KMS-11 (cell line): ENCODE measurements at regions not wholly inside any gene's neighbourhood (a gene's known extent, or its start where the extent isn't known, plus 50 kb on each side); places are given as distances from the start of the nearest gene placed in this dataset.

ENCODE experiments used
- H2AFZ ChIP-seq: fragments of 200-600 bp; sonication (generic); 2 replicates; pipeline ENCODE4 v1.6.1; 2016; ENCODE audit warnings: antibody characterized with exemption, mixed run types, low read depth
- H3K27ac ChIP-seq: fragments of 200-600 bp; sonication (generic); 2 replicates; pipeline ENCODE4 v1.6.1; 2016; ENCODE audit warnings: mild to moderate bottlenecking, mixed run types
- H3K27me3 ChIP-seq: fragments of 200-600 bp; sonication (generic); 2 replicates; pipeline ENCODE4 v1.6.1; 2017; ENCODE audit warnings: mild to moderate bottlenecking, low read depth, mixed run types, moderate library complexity; ENCODE audit not compliant: insufficient read depth
- H3K36me3 ChIP-seq: fragments of 200-600 bp; sonication (generic); 2 replicates; pipeline ENCODE4 v1.6.1; 2017; ENCODE audit warnings: mild to moderate bottlenecking, mixed run types; ENCODE audit not compliant: insufficient read depth
- H3K4me1 ChIP-seq: fragments of 200-600 bp; sonication (generic); 2 replicates; pipeline ENCODE4 v1.6.1; 2016; ENCODE audit warnings: mild to moderate bottlenecking, low read depth, mixed run types; ENCODE audit not compliant: poor library complexity, severe bottlenecking
- H3K4me2 ChIP-seq: fragments of 200-600 bp; sonication (generic); 2 replicates; pipeline ENCODE4 v1.7.0; 2016; ENCODE audit warnings: mild to moderate bottlenecking, mixed run types
- H3K4me3 ChIP-seq: fragments of 200-600 bp; sonication (generic); IDR thresholded peaks from 2 replicates; pipeline ENCODE4 v1.6.1; 2017; ENCODE audit warnings: low read depth, low read length, mixed read lengths; ENCODE audit not compliant: insufficient read depth
- H3K79me2 ChIP-seq: fragments of 200-600 bp; sonication (generic); 2 replicates; pipeline ENCODE4 v1.6.1; 2016; ENCODE audit warnings: low read depth, mixed run types; ENCODE audit not compliant: insufficient read depth
- H3K9ac ChIP-seq: fragments of 200-600 bp; sonication (generic); 2 replicates; pipeline ENCODE4 v1.6.1; 2016; ENCODE audit warnings: mild to moderate bottlenecking, mixed run types
- H4K20me1 ChIP-seq: fragments of 200-600 bp; sonication (generic); 2 replicates; pipeline ENCODE4 v1.6.1; 2016; ENCODE audit warnings: mild to moderate bottlenecking, mixed run types; ENCODE audit not compliant: insufficient read depth
- TF ChIP-seq, protein P1 (sequence below): fragments of 200-600 bp; sonication (generic); conservative IDR thresholded peaks from 2 replicates; pipeline ENCODE4 v1.6.1; 2017; ENCODE audit warnings: low read depth, mild to moderate bottlenecking, antibody characterized with exemption, low read length, moderate library complexity, mixed read lengths

DNA sequence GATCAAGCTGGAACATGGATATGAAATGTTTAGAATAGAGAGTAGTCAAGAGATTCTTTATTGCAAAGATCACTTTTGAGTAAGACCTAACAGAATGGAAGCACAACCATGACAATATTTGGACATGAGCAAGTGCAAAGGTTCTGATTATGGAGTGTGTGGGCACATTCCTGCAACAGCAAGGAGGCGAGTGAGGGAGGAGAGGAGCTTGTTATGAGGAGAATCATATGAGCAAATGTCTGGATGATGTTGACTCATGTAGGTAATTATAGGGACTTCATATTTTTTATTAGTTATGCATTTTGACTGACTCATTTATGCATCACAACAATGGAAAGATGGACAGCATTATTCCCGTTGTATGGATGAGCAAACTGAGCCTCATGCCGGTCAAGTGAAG, 100.8 kb upstream of the SLC35B3 start:
- H3K27ac ChIP-seq = no peak overlapping the region
- TF ChIP-seq, protein P1, sequence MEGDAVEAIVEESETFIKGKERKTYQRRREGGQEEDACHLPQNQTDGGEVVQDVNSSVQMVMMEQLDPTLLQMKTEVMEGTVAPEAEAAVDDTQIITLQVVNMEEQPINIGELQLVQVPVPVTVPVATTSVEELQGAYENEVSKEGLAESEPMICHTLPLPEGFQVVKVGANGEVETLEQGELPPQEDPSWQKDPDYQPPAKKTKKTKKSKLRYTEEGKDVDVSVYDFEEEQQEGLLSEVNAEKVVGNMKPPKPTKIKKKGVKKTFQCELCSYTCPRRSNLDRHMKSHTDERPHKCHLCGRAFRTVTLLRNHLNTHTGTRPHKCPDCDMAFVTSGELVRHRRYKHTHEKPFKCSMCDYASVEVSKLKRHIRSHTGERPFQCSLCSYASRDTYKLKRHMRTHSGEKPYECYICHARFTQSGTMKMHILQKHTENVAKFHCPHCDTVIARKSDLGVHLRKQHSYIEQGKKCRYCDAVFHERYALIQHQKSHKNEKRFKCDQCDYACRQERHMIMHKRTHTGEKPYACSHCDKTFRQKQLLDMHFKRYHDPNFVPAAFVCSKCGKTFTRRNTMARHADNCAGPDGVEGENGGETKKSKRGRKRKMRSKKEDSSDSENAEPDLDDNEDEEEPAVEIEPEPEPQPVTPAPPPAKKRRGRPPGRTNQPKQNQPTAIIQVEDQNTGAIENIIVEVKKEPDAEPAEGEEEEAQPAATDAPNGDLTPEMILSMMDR = no peak
- no peak overlapping the region for H2AFZ ChIP-seq
- H3K79me2 ChIP-seq = no peaks in the 10 kb centered on the region
- H3K27me3 ChIP-seq = no peaks in the 10 kb centered on the region
- no peaks in the 10 kb centered on the region for H3K36me3 ChIP-seq
- H3K9ac ChIP-seq = no peak overlapping the region
- no peaks in the 10 kb centered on the region for H3K4me1 ChIP-seq
- no peak overlapping the region for H3K4me2 ChIP-seq
- H3K4me3 ChIP-seq = no peak overlapping the region
- no peaks in the 10 kb centered on the region for H4K20me1 ChIP-seq

- TF ChIP-seq, protein P1 = no peak
- no peaks in the 10 kb centered on the region for H3K4me1 ChIP-seq
- no peaks in the 10 kb centered on the region for H4K20me1 ChIP-seq
- H3K36me3 ChIP-seq = no peaks in the 10 kb centered on the region
- no peak overlapping the region for H3K4me2 ChIP-seq
- H3K9ac ChIP-seq = no peak overlapping the region
- no peaks in the 10 kb centered on the region for H3K27me3 ChIP-seq
- no peak overlapping the region for H3K4me3 ChIP-seq
- H3K79me2 ChIP-seq = no peaks in the 10 kb centered on the region
- H3K27ac ChIP-seq = no peak overlapping the region
- H2AFZ ChIP-seq = no peak overlapping the region
These were observed 100.2 kb upstream of the SLC35B3 start for GRCh38 chr6:8535519-8535918.

DNA sequence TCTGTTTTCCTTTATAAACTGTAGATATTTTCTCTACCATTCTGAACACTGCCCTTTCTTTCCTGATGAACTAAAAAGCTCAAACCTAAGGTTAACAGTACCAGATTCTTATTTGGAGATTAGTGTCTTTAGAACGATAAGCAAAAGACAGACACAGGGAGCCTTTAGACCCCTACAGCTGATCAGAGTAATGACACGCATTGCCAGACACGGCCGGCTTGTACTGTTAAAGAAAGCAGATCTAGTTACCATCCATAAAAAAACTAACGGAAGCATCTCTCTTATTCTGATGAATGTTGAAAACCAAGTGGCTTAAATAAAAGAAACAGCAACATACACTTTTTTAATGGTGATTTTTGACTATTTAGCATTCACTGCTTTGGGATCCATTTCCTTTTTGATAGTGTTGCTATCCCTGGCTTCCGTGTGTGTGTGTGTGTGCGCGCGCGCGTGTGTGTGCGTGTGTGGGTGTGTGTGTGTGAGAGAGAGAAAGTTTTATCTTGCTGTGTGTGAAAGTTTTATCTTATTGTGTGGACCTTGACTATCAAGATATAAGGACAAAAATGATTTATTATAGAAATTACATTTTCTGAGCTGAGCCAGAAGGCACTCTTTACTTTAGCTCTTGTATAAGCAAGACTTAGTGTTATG, 95.6 kb upstream of the SLC35B3 start:
- Histone ChIP-seq H3K9ac (no peak overlapping the region), H3K27ac (no peak overlapping the region), H2AFZ (no peak overlapping the region), H3K27me3 (no peaks in the 10 kb centered on the region), H4K20me1 (no peaks in the 10 kb centered on the region), H3K4me3 (no peak overlapping the region), H3K36me3 (no peaks in the 10 kb centered on the region), H3K4me1 (no peaks in the 10 kb centered on the region), H3K4me2 (no peak overlapping the region), H3K79me2 (no peaks in the 10 kb centered on the region)
- TF ChIP-seq, protein P1 = no peak

- Histone ChIP-seq H4K20me1 (no peaks in the 10 kb centered on the region), H3K79me2 (no peaks in the 10 kb centered on the region), H3K9ac (no peak overlapping the region), H2AFZ (no peak overlapping the region), H3K4me3 (no peak overlapping the region), H3K4me1 (no peaks in the 10 kb centered on the region), H3K36me3 (no peaks in the 10 kb centered on the region), H3K4me2 (no peak overlapping the region), H3K27ac (no peak overlapping the region), H3K27me3 (no peaks in the 10 kb centered on the region)
- TF ChIP-seq, protein P1 = no peak
These were observed 93.9 kb upstream of the SLC35B3 start for GRCh38 chr6:8529250-8529649.
